Loucy (cell line): ENCODE measurements at regions not wholly inside any gene's neighbourhood (a gene's known extent, or its start where the extent isn't known, plus 50 kb on each side); places are given as distances from the start of the nearest gene placed in this dataset.

ENCODE experiments used
- H2AFZ ChIP-seq: fragments of 200-600 bp; sonication (generic); 2 replicates; pipeline ENCODE4 v1.6.0; 2016; ENCODE audit warnings: antibody characterized with exemption, mild to moderate bottlenecking, low read length, moderate library complexity
- H3F3A ChIP-seq: fragments of 200-600 bp; 2 replicates; pipeline ENCODE4 v1.6.0; 2016; ENCODE audit warnings: antibody characterized with exemption, low read depth, mild to moderate bottlenecking
- H3K27me3 ChIP-seq: fragments of 200-600 bp; sonication (generic); 2 replicates; pipeline ENCODE4 v1.6.1; 2014; ENCODE audit warnings: low read length, mild to moderate bottlenecking; ENCODE audit not compliant: insufficient read depth, poor library complexity, severe bottlenecking
- H3K36me3 ChIP-seq: fragments of 200-600 bp; sonication (generic); 2 replicates; pipeline ENCODE4 v1.6.1; 2016; ENCODE audit warnings: low read length; ENCODE audit not compliant: insufficient read depth
- H3K4me1 ChIP-seq: fragments of 200-600 bp; sonication (generic); 2 replicates; pipeline ENCODE4 v1.5.1; 2014; ENCODE audit warnings: low read length, mild to moderate bottlenecking; ENCODE audit not compliant: insufficient read depth, poor library complexity, severe bottlenecking
- H3K4me2 ChIP-seq: fragments of 200-600 bp; sonication (generic); 2 replicates; pipeline ENCODE4 v1.6.0; 2014; ENCODE audit warnings: antibody characterized with exemption, low read length, low read depth, mild to moderate bottlenecking; ENCODE audit not compliant: poor library complexity, severe bottlenecking
- H3K4me3 ChIP-seq: fragments of 200-600 bp; sonication (generic); 2 replicates; pipeline ENCODE4 v1.5.1; 2014; ENCODE audit warnings: low read length, mild to moderate bottlenecking, mixed read lengths; ENCODE audit not compliant: poor library complexity, severe bottlenecking
- H3K79me2 ChIP-seq: fragments of 200-600 bp; sonication (generic); 2 replicates; pipeline ENCODE4 v1.6.1; 2014; ENCODE audit warnings: low read length; ENCODE audit not compliant: insufficient read depth
- H3K9ac ChIP-seq: fragments of 200-600 bp; sonication (generic); 2 replicates; pipeline ENCODE4 v1.6.0; 2014; ENCODE audit warnings: mild to moderate bottlenecking, low read depth, low read length, moderate library complexity; ENCODE audit not compliant: poor library complexity, severe bottlenecking
- H3K9me2 ChIP-seq: fragments of 200-600 bp; sonication (generic); replicated peaks from 2 replicates; pipeline ENCODE4 v1.6.1; 2016; ENCODE audit warnings: low read depth, low read length, mixed read lengths
- H3K9me3 ChIP-seq: fragments of 200-600 bp; sonication (generic); 2 replicates; pipeline ENCODE4 v1.6.1; 2014; ENCODE audit warnings: mild to moderate bottlenecking, antibody characterized with exemption, low read length, low read depth; ENCODE audit not compliant: insufficient read depth
- H4K20me1 ChIP-seq: fragments of 200-600 bp; sonication (generic); 2 replicates; pipeline ENCODE4 v1.6.0; 2014; ENCODE audit warnings: antibody characterized with exemption, low read length, mild to moderate bottlenecking; ENCODE audit not compliant: insufficient read depth, poor library complexity, severe bottlenecking
- CTCF ChIP-seq: fragments of 200-600 bp; sonication (generic); conservative IDR thresholded peaks from 2 replicates; pipeline ENCODE4 v1.5.1; 2014; ENCODE audit warnings: mild to moderate bottlenecking, antibody characterized with exemption, low read length
- EZH2phosphoT487 ChIP-seq: fragments of 200-600 bp; IDR thresholded peaks from 2 replicates; pipeline ENCODE4 v1.6.1; 2018; ENCODE audit warnings: antibody characterized with exemption, mild to moderate bottlenecking, moderate library complexity, borderline replicate concordance

- H3K4me1 ChIP-seq: no peaks in the 10 kb centered on the region
- no peaks in the 10 kb centered on the region for H3K9me2 ChIP-seq
- no peak overlapping the region for H3K4me2 ChIP-seq
- peaks cover 14% of the 10 kb centered on the region for H3K27me3 ChIP-seq
- H2AFZ ChIP-seq: no peak overlapping the region
- H3K9me3 ChIP-seq: no peaks in the 10 kb centered on the region
- no peak overlapping the region for H3K9ac ChIP-seq
- H3F3A ChIP-seq: no peaks in the 10 kb centered on the region
- H3K4me3 ChIP-seq: no peak overlapping the region
- H4K20me1 ChIP-seq: no peaks in the 10 kb centered on the region
- no peaks in the 10 kb centered on the region for H3K36me3 ChIP-seq
- no peaks in the 10 kb centered on the region for H3K79me2 ChIP-seq
- TF ChIP-seq CTCF: no peak
- TF ChIP-seq EZH2phosphoT487: no peak
Measured at GRCh38 chr13:97141564-97142005, 80.5 kb upstream of the MBNL2 start.

- peak overlapping the region; percentile 29 for H3K4me2 ChIP-seq
- no peaks in the 10 kb centered on the region for H4K20me1 ChIP-seq
- no peaks in the 10 kb centered on the region for H3K4me1 ChIP-seq
- no peaks in the 10 kb centered on the region for H3K9me3 ChIP-seq
- H2AFZ ChIP-seq: no peak overlapping the region
- no peak overlapping the region for H3K4me3 ChIP-seq
- TF ChIP-seq CTCF: no peak
- no peak for TF ChIP-seq EZH2phosphoT487
- H3K36me3 ChIP-seq: no peaks in the 10 kb centered on the region
- no peaks in the 10 kb centered on the region for H3K9me2 ChIP-seq
- H3K9ac ChIP-seq: no peak overlapping the region
- H3K79me2 ChIP-seq: no peaks in the 10 kb centered on the region
- H3K27me3 ChIP-seq: peaks cover 14% of the 10 kb centered on the region
- H3F3A ChIP-seq: no peaks in the 10 kb centered on the region
Measured at GRCh38 chr13:97142452-97142851, 79.7 kb upstream of the MBNL2 start.

GRCh38 chr13:97145057-97145456 is 77.1 kb upstream of the MBNL2 start:
- H3K36me3 ChIP-seq: no peaks in the 10 kb centered on the region
- H3K9ac ChIP-seq: no peak overlapping the region
- no peaks in the 10 kb centered on the region for H3K9me3 ChIP-seq
- no peaks in the 10 kb centered on the region for H3K9me2 ChIP-seq
- no peaks in the 10 kb centered on the region for H3K4me1 ChIP-seq
- no peak for TF ChIP-seq EZH2phosphoT487
- TF ChIP-seq CTCF: no peak
- H3K4me2 ChIP-seq: no peak overlapping the region
- peaks cover 13% of the 10 kb centered on the region for H3K27me3 ChIP-seq
- H3F3A ChIP-seq: no peaks in the 10 kb centered on the region
- H3K4me3 ChIP-seq: no peak overlapping the region
- H2AFZ ChIP-seq: no peak overlapping the region
- H3K79me2 ChIP-seq: no peaks in the 10 kb centered on the region
- no peaks in the 10 kb centered on the region for H4K20me1 ChIP-seq
